Kasumi-1 (cell line): ENCODE measurements at regions not wholly inside any gene's neighbourhood (a gene's known extent, or its start where the extent isn't known, plus 50 kb on each side); places are given as distances from the start of the nearest gene placed in this dataset.
"Not testable (repeated sequence)": the region's sequence is repeated elsewhere in the genome, so short reads cannot be mapped to it uniquely, and the experiment has no call there.

Experiments
- DNase-seq, 2 experiments: peaks; one replicate each; lab custom pipeline; 2025; lab: John Stamatoyannopoulos, UW

GRCh38 chr17:13659051-13659450, 57.3 kb upstream of the HS3ST3A1 start:
- DNase-seq = not testable (repeated sequence)

DNA sequence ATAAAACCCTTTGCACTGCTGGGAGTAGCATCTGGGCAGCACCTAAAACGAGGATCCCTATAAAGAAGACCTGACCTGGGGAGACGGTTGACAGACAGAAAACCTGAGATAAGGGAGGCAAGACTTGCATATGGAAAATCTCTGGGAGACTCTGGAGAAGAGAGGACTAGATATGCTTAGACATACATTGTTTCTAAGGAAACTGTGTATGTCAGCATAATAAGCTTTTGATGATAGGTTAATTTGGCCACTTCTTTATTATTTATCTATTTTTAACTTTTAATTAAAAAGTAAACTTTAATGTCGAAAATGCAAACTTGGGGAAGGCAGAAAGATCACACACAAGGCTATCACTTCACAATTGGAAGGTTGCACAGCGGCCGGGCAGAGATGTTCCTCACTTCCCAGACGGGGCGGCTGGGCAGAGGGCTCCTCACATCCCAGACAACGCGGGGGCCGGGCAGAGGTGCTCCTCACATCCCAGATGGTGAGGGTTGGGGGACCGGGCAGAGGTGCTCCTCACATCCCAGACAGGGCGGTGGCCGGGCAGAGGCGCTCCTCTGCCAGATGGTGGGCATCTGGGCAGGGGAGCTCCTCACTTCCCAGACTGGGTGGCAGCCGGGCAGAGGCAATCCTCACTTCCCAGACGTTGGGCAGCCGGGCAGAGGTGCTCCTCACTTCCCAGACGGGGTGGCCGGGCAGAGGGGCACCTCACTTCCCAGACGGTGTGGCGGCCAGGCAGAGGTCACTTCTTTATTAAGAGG, 64.3 kb upstream of the HS3ST3A1 start:
- no peak for DNase-seq

DNA sequence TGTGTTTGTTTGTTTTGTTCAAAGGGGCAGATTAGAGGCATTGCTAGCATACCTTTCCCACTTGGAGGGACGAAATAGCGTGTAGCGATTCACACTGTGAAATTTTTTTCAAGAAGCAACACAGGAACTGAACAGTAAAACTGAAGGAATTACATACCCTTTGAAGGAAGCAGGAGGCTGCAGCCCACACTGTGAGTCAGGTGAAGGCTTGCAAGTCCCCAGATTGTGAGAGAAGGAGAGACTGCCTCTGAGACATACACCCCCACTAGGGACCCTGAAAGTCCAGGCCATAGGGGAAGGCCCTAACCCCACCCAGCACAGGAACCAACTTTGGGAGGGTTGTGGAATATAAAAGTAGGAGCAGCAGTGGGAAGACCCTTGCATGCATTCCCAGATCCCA, 69.6 kb upstream of the HS3ST3A1 start:
- DNase-seq = no peak

- DNase-seq = no peak
Observed at GRCh38 chr17:13671771-13672170, 70.0 kb upstream of the HS3ST3A1 start.

DNA sequence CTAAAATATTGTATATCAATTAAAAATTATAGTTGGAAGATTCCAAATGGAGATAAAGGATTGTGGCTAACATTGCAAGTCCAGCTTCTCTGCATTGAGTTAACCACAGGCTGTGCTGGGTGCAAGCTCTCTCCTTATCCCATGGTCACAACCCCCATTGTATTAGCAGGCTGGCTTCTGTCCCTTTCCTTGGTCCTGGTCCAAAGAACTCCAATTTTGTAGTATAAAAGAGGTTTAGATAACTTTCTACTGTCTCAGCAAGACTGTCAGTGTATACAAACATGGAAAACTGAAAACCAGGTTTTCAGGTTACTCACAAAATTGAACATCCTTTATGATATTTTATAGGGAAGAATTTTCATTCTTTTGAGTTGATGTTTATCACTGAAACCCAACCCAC, 76.6 kb upstream of the HS3ST3A1 start:
- DNase-seq = no peak

DNA sequence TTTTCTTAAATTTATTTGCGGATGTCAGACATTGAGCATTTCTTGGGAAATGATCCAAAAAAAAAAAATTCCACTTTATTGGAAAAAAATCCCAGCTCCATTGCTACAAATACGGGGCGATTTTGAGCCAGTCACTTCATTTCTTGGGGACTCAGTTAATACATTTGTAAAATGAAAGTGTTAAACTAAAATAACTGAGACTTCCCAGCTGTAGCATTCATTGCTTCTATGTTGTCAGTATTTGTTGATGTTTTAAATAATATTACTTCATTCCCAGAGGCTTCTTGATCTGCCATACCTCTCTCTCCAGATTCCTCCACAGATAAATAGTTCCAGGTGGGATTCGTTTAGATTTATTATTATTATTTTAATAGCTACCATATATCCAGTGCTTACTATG, 77.1 kb upstream of the HS3ST3A1 start:
- no peak for DNase-seq

GRCh38 chr17:13688716-13689115, 87.0 kb upstream of the HS3ST3A1 start:
- no peak for DNase-seq

DNA sequence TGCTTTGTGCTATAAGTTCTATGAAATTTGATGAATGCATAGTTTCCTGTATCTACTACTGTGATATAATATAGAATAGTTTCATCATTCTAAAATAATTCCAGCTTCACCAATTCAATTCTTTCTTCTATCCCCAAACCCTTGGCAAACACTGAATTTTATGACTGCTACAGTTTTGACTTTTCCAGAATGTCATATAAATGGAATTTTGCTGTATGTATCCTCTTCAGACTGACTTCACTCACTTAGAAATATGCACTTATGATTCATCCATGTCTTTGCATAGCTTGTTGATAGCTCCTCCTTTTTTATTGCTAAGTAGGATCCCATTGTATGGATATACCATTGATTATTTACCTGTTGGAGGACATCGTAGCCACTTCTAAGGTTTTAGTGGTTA, 89.1 kb upstream of the HS3ST3A1 start:
- no peak for DNase-seq

DNA sequence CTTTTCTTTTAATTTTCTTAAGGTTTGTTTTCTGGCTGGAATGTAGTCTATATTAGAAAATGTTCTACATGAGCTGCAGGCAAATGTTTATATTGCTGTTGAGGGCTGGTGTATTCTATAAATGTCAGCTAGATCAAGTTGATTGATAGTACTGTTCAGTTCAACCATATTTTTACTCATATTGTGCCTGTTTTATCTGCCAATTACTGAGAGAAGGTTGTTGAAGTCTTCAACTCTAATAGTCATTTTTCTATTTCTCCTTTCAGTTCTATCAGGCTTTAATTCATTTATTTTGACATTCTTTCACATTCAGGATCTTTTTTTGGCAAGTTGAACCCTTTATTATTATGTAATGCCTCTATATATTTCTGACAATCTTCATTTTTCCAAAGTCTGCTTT, 93.2 kb upstream of the HS3ST3A1 start:
- no peak for DNase-seq

GRCh38 chr17:13698832-13699231, 97.1 kb upstream of the HS3ST3A1 start:
- no peak for DNase-seq

GRCh38 chr17:13699261-13699660, 97.5 kb upstream of the HS3ST3A1 start:
- DNase-seq = no peak

DNA sequence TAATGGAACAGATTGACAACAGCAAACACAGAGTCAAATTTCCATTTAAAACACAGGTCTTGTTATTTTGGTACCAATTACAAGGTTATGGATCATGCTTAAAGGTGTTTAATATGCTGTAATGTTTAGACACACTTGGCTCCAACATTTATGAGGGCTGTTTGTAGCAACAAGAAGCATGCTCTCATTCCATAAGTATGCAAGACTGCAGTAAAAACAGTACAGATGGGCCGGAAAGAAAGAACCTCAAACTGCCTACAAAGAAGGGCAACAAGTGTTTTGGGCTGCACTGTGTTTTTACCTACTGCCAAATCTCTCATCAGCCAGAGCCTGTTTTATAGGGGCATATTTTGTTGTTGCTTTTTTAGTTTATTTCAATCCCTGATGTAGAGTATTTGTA, 100.5 kb upstream of the HS3ST3A1 start:
- DNase-seq = no peak

- no peak for DNase-seq
Observed at GRCh38 chr17:13704333-13704732, 102.6 kb upstream of the HS3ST3A1 start.

- no peak for DNase-seq
Observed at GRCh38 chr17:13705221-13705620, 103.5 kb upstream of the HS3ST3A1 start.

DNA sequence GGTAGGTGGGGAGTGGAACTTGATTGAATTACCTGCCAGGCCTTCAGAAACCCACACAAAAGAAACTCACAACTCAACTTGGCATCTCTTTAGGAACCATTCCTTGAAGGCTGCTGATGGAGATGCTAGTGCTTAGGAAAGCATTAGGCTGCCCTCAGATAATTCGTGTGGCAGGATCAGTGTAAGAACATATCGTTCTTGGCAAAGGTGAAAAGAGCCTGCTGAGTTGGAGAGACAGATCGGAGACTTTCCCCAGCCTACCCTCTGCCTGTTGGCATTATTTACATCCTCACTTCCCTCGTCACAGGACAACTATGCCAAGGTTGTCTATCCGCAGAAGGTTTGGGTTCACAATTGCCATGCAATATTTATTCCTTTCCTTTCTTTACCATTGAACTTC, 120.0 kb upstream of the HS3ST3A1 start:
- DNase-seq = no peak

DNA sequence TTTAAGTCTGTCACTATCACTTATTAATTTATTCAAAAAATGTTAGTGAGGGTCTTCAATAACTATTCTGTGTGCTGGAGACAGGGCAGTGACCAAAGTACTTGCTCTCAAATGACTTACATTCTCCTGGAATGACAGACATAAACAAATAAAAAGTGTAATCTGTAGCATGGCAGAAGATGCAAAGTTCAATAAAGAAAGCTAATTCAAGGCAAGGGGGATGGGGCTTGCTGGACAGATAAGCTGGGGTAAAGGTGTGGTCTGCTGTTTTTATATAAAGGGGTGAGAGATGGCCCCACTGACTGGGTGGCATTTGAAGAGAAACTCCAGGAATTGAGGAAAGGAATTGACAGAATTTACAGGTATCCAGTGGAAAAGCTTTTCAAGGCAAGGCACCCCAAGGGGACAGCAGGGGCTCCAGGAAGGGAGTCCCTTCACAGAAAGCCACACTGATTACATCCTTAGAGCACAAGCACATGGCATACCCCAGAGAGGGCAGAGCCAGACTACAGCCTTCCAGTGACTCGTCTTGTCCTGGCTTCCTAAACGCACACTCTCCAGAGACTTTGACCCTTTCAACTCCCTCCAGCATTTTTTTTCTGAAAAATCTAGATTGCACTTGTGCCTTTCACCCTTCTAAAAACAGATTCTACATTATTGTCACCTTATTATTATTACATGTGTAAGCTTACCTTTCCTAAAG, 123.7 kb upstream of the HS3ST3A1 start:
- no peak for DNase-seq

DNA sequence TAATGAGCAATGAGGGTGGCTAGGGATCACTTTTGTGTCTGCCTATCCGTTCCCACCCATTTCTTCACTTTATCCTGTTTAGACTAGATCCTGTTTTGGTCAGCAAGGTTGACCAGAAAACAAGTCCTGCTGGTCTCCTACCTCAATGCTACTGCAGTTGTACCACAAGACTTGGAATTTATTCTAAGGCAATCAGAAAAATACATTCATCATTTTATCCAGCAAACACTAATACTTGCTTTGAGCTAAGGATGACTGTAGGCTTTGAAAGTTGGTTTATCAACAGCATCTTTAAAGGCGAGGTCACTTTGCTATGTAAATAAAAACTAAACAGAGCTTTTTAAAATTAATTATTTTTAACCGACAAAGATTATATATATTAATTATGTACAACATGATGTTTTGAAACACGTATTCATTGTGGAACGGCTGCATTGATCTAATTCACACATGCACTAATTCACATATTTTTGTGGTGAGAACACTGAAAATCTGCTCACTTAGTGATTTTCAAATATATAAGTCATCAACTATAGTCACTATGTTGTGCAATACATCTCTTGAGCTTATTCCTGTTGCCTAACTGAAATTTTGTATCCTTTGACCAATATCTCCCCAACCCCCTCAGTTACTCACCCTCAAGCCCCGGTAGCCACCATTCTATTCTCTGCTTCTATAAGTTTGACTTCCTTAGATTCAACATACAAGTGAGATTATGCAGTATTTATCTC, 125.9 kb upstream of the HS3ST3A1 start:
- no peak for DNase-seq

GRCh38 chr17:13728781-13729180, 127.1 kb upstream of the HS3ST3A1 start:
- no peak for DNase-seq

- DNase-seq = no peak
Observed at GRCh38 chr17:13729466-13730134, 127.9 kb upstream of the HS3ST3A1 start.

GRCh38 chr17:13734880-13735279, 133.2 kb upstream of the HS3ST3A1 start:
- DNase-seq = no peak

DNA sequence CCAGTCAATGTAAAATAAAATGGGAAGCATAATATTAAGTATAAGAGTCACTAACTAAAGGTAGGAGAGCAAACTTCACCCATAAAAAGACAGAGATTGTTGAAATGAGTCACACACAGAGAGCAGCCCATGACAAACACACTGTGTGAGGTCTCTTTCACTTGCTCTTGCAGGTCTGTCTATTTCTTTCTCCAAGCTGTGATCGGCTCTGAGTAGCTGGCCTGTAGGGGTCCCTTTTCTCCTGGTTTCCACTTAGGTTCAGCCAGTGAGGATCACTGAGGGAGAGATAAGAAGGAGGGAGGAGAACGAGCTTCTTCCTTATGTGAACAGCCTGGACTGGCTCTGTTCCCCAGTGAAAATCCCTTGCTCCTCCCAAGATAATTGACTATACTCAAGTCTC, 133.7 kb upstream of the HS3ST3A1 start:
- no peak for DNase-seq

DNA sequence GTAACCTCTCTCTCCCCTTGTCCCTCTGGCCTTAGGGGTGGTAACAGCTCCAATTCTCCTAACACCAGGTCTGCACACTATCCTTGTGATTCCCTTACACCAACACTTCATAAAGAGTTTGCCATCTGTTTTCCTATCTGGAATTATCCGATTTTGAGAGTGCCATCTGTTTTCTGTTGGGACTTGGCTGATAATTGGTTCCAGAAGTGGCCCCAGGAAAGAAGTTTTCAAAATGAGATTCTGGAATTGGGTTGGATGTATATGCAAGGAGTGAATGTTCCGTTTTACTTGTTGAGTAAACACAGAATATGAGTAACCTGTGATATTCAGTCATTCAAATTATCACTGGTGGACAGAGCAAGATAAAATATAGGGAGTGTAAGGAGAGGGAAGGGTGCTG, 134.1 kb upstream of the HS3ST3A1 start:
- no peak for DNase-seq

DNA sequence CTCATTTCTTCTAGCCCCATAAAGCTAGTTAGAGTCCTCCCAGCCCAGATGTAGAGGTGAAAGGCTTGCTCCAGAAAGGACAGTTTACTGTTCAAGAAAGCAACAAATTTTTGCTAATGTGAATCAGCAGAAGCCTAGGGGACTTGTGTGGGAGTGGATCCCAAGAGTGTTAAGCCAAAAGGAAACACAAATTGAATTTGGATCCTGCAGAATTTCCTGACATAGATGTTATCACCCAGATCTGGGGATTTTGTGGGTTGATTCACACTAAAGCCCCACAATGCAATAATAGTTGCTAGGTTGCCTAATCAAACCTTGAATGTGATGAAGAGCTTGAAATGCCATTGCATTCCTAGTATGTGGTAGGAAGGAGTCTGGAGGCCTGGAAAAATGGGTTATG, 135.2 kb upstream of the HS3ST3A1 start:
- DNase-seq = no peak
